NCI-H526 (cell line): ENCODE measurements at regions not wholly inside any gene's neighbourhood (a gene's known extent, or its start where the extent isn't known, plus 50 kb on each side); places are given as distances from the start of the nearest gene placed in this dataset.
A peak's percentile ranks its signal among the peaks of the same experiment; 100 is the strongest.

ENCODE experiments used
- DNase-seq, 2 experiments: peaks; one replicate each; lab custom pipeline; 2025; lab: John Stamatoyannopoulos, UW

DNA sequence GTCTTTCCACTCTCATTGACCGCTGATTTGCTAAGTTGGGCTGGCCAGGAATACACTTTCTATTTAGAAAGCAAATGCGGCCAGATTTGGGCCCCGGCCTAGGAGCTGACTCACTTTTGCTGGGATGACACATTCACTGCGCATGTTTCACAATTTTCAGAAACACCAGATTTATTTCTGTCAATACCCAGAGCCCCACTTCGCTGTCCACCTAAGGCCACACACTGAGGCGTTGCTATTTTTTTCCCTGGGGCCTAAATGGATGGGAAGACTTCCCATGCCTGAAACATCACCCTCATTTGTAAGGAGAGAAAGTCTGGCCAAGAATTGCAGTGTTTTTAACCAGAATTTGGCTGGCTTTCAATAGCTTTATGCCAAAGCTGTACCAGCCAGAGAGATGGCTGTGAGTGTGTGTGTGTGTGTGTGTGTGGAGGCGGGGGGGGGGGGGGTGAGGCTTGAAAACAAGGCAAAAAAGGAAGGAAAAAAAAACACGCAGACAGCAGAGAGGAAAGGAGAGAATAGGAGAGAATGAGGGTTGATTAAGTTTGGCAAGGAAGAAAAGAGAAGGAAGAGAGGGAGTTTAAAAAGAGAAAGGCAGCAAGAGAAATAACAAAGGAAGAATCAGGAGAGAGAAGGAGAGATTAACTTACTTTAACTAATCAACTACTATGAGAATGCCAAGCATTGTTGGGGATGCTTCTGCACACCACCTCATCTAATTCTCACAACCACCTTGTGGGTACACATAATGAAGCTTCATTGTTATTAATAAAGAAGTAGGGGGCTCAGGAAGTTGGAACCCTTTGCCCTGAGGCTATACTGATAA, 261.4 kb upstream of the KLF4 start:
- no peak for DNase-seq

DNA sequence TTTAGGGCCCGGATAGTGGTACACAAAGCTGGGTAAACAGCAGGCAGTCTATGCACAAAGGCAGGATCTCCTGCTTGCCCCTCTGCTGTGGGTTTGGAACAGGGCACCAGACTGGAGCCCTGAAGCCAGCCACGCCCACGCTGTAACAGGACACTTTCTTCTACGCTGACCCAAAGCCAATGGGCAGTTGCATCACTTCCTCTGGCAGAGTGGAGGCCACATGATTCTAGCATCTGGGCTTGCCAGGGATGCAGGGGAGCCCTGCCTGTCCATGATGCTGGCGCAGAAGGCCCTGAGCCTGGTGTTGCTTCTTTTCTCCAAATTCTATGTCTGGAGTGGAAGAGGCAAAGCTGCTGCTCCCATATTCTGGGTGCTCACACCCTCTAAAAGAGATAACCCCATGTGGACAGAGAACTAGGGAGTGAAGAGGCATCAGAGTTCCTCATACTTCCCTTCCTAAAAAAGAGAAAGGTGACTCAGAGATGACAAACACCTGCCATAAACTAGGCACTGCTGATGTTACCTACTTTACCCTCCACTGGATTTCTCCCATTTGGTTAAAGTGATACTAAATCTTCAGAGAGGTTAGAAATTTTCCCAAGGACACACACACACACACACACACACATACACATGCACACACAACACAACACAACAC, 260.3 kb upstream of the KLF4 start:
- DNase-seq: peak in 1 of 2 experiments; percentile 21

DNA sequence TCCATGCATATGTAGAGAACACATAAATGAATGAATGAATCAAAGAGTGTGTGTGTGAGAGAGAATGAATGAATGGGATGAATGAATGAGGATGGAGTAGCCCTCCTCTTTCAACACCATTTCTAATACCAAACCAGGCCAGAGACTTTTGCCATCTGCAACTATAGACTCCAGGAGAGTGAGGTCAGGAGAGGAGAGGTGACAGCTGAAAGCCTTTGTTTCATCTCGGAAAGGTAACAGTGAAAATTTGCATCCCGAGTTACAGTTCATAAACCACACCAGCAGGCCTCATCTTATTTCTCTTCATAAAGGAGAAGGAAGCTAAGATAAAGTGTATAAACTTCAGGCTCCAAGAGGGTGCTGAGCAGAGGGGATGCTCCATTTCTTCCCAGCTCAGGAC, 255.3 kb upstream of the KLF4 start:
- peak; percentile 70 to 75 for DNase-seq

DNA sequence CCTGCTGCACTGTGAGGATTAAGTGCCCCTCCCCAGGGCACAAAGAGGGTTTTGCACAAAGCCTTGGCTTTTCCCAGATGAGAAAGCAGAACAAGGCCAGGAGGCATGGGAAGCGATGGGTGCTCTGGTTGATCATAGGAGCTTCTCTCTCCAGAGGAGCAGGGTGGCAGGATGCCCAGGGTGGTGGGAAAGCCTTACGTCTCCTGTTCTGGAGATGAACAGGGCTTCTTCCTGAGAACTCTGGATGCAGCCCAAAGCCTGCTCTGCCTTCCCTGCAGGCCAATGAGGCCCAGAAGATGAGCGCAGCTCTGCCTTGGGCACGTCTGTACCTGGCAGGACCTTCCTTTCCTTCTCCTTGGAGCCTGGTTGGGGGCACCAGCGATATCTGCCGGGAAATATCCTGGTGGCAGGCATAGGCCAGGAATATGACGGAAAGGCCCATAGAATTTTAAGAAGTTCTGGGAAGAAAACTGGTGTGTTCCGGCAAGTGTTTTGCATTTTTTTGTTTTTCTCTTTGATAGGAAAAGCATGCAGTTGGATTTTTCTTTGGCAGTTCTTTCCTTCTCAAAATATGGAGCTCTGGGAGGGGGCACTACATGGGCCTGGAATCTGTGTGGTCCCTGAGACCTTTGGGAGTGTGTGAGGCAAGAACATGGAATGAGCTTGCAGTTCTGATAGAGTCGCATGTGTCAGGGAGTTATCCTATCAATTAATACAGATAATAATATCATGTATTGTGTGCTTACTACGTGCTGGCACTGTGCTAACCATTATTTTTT, 253.2 kb upstream of the KLF4 start:
- no peak for DNase-seq

DNA sequence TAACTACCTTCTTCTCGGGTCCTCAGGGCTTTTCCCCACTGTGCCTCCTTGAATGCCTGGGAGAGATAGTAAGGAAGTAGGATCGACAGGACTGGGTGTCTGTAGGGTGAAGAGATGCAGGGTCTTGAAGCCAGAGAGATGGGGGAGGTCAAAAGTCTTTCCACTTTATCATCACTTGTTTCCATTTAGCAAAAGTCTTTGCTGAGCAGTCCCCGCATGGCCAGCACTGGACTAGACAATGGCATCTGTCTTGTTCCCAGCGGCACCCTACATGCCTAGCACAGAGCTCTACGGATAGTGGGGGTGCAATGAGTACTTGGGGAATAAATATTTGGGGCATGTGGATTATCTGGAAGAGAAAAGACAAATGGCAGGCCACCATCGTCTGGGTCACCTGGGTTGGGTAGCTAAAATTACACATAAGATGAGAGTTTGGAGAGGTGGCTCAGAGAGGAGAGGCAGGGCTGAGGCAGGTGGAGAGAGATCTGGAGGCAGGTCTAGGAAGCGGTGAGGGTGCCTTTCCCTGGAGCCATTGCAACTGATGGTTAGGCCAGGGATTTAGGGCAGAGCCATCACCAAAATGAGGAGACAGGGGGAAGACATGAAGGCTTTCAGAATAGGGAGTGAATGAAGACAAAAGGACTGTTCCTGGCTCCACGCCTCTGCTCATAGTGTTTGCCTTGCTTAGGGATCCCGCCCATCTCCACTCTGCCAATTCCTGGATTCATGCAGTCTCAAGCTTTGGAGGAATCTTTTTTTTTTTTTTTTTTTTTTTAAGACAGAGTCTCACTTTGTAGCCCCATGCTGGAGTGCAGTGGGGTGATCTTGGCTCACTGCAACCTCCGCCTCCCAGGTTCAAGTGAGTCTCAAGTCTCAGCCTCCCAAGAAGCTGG, 250.8 kb upstream of the KLF4 start:
- no peak for DNase-seq

DNA sequence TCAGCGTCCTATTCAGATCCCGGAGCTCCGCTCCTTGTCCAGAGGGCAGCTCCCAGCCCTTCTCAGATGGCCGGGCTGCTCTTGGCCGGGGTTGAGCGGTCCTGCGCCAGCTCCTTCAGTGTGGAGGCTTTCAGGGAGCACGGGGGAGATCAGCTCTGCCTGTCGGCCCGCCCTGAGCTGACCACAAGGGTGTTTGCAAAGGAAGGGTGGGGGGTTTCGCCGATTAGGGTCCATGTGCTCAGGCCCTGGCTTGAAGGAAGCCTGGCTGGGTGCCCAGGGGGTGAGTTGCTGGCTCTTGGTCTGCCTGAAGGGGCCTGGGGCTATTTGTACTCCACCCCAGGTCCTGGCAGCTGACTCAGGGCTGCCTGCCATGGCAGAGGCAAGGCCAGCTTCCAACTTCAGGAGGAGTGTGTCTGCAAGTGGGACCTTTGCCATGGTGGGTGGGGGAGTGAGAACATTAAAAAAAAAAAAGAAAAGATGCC, 250.1 kb upstream of the KLF4 start:
- DNase-seq: no peak

DNA sequence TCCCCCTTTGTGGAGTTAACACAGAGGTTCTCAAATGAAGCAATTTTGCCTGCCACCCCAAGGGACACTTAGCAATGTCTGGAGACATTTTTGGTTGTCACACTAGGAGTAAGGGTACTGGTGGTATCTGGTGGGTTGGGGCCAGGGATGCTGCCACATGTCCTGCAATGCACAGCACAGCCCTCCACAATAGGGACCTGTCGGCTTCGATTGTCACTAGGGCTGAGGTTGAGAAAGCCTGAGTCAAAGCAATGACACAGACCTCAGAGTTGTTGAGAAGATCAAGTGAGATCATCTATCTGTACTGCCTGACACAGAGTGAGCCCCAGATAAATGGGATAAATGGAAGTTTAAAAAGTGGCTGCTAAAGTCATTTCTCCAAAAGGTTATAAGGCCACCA, 249.2 kb upstream of the KLF4 start:
- no peak for DNase-seq

DNA sequence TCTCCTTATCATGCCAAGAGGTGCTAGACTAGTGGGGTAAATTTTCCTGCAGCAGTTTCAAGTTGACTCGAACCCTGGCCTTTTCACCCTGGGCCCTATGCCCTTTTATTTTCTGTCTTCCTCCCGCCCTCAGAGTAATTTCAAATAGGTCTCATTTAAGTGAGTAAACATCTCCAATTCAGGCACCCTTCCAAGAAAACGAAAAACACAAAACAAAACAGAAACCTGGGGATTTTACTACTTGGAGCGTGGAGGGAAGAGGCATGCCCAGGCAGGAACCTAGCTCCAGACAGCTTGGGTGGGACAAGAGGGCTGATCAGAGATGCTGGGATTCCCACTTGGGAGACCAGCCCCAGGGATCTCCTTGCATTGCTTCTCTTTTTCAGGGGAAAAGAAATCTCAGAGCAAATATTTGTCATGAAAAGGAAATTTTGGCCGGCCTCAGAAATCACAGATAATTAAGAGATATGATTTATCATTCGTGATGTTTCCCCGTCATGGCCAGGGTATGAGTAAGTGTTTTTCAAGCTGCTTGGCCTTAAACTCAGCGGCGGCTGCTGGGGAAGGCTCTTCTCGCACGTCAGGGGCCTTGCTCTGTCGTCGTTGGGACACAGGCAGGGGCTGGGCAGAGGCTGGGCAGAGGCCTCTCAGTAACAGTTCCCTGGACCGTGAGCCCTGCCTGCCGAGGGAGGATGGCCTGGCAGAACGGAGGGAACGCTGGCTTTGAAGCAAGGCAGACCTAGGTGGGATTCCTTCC, 248.6 kb upstream of the KLF4 start:
- no peak for DNase-seq

DNA sequence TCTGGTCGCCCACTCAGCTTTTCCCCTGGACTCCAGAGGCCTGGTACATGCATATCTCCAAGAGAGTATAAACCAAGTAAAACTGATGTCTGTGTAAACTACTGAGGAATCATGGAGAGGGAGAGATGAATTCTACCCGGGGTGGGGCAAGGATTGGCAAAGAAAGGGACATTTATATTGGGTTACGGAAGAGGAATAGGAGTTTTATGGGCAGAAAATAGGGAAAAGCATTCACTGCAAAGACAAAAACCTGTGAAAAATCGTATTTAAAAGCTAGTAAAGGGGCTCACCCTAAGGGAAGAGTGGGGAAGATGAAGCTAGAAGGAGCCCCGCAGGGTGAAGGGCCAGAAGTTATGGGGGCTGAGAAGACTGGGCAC, 248.0 kb upstream of the KLF4 start:
- DNase-seq: no peak

DNA sequence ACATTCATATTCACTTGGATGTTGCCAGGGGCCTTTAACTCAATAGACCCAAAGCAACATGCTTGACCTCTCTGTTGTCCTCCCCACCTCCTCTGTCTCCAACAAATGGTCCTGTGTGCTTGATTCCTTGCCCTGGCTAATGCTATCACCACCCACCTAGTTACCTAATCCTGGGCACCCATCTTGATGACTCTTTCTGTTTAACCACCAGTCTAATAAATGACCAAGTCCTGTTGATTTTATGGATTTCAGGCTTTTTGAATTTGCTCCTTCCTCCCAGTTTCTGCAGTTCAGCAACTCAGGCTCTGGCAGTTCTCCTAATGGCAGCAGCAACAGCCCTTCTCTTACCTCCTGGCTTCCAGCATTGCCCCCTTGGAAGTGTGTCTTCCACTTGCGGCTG, 246.3 kb upstream of the KLF4 start:
- DNase-seq: no peak

DNA sequence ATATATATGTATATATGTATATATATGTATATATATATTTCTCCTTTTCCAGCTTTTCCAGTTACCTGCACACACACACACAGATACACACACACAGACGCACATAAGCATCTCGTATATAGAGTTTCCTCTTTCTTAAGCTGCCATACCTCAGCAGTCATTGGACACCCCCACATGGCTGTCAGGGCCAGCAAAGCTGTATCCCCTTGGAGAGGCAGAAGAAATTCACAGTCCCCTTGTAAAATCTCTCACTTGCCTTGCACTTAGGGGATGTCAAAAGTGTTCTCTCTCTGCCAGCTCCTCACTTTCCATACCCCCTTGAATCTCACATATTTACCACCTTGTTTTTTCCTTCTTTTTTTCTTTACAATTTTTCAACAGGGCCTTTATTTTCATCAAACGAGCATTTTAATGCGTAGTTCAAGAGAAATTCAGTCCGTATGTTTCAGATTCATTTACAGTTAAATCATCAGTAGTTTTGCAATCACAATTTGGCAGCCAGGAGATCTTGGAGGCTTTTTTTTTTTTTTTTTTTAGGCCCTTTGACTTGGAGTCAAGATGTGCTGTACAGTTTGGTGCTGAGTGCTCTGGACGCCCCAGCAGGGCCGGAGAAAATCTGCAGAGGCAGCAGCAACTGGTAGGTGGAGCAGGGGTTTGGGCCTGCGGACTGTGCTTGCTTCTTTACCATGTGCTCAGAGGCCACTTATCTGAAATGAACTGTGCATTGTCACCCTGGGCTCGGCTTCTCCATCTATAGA, 244.9 kb upstream of the KLF4 start:
- DNase-seq: no peak

DNA sequence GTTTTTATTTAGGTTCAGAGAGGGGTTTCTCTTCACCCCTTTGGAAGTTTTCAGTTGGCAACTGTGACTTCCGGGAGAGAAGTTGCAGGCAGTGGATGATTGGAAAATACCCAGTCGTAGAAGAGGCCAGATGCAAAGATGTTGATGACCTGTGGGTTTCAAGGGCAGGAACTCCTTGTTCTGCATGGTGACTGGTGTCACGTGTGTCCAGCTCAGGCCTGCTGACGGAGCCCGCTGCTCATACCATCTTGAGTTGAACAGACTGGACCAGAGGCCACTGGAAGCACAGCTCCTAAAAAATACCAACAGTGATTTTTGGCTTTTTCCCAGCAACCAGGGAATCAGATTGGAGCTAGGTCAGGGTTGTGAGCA, 243.9 kb upstream of the KLF4 start:
- DNase-seq: no peak

DNA sequence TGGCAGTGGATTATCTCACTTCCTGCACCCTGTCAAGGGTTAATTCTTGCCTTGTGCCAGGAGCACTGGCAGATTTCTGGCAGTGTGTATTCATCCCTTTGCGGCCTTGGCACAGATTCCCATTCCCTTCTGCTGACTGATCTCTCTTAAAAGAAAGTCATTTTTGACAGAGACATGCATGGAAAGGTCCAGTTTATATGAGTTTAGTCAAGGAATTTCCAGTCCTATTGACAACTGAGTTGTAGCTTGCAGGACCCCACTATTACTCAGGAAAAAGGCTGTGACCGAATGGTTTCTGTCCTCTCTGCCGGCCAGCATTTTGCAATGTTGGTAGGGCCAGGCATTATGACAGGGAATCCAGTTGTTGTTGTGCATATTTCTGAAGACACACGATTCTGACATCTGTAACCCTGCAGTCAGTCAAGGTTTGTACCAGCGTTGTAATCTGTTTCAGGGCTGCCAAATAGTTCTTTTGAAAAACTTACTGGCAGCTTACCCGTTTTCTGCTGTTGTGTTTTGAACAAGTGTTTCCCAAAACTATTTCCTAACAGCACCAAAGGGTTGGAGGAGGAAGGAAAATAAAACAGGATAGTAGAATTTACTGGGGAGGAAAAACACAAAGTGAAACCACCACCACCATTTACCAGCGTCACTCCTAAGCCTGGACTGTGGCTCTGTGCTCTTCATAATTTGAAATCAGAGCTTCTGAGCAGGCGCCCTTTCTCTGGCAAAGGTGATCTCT, 243.4 kb upstream of the KLF4 start:
- DNase-seq: no peak

DNA sequence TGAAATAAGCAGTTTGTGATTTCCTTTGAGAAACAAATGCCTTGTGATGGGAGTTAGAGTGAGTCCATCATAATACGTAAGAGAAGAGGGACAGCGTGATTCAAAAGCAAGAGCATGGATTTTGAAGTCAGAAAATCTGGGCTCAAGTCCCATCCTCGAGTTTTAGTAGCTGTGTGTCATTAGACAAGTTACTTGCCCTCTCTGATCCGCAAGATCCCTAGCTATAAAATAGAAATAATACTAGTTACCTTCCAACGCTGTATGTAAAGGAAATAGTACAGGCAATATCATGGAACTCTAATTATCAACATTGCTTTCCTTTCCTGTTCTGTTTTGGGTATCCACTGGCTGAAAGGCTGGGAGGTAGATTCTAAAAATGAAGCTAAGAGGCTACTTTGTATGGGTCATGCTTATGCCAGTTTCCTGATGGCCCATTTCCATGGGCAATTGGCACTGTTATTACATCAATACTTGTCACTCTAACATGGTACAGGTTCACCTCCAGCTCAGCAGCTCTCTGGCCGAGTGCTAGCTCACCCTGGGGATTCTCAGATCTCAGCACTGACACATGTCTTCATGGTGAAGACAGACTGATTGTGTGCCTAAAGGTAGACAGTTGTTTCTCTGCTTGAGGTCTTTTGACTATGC, 241.7 kb upstream of the KLF4 start:
- no peak for DNase-seq

DNA sequence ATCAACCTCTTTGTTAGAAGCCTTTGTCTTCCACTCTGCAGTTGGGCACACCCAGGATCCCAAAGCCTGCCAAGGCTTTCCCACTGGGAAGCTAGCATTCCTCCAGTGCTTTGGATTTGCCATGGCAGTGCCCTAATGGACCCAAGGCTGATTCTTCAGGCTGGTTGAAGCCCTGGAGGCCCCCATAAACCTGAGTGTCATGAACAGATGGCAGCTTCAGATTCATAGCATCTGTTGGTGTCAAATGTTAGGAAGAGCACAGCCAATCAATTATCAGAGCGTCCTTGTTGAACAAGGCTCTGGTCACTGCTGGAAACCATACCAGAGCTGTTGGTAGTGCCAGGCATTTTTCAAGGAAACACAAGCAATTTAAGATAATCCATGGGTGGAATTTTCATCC, 241.1 kb upstream of the KLF4 start:
- no peak for DNase-seq

DNA sequence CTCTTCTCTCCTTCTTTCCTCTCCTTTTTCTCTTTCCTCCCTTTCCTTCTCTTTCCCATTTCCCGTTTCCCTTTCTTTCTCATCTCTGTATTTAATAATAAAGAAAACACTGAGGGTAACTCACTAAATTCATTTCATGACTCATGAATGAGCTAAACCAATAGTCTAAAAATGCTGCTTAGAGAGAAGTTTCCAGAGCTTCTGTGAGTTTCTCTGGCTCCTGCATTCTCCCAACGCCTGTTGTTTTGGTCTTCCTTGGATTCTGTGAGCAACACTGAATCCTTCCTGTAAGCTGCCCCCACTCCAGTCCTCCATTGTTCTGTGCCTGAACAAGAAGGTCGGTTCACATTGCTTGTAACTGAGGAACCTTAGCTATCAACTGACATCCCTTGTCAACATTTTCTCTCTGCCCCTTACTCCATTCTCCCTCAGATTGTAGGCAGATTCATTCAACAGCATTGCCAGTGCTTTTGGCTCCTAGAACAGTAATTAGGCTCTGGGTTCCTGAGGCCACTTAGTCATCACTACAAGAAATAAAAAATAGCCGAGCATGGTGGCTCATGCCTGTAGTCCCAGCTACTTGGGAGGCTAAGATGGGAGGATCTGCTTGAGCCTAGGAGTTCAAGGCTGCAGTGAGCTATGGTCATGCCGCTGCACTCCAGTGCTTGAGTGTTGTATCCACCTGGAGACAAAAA, 237.7 kb upstream of the KLF4 start:
- no peak for DNase-seq

DNA sequence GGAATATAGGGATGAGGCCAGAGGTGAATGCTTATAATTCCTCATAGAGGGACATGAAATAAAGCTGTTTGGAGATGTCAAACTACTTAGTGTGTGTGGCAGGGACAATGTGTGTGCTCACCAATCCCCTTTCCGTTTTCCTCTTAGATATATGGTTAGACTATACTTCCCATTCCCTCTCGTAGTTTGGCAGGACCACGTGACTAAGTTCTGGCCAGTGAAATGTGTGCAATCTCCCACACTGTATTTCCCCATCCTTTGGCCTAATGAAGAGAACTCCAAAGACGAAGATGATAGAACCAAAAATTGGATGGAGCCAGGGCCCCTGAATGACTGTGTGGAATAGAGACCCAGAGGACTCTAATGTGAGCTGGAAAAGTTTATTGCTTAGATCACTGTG, 233.4 kb upstream of the KLF4 start:
- no peak for DNase-seq

DNA sequence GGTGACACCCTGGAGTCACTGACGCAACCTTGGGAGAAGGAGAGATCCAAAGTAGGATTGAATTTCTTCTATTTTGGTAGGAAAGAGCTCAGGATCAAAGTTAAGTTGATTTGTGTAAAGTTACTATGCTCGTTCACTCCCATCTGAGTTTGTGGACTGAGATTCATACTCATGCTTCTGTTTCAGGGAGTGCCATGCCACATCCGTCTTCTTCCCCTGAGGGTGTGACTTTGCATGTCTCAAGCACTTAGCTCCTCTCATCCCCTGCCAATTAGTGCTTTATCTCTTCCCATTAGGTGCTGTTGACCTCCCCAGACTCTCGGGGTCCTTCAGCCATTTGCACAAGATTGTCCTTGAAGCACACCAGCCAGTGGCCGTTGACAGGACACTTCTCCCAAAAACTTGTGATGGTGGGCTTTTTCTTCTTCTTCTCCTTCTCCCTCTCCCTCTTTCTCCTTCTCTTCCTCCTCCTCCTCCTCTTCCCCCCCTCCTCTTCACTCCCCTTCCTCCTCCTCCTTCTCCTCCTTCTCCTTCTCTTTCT, 232.2 kb upstream of the KLF4 start:
- no peak for DNase-seq
